GM23338 (cell line): ENCODE measurements at regions not wholly inside any gene's neighbourhood (a gene's known extent, or its start where the extent isn't known, plus 50 kb on each side); places are given as distances from the start of the nearest gene placed in this dataset.

Source experiments
- ATAC-seq: fragments of 200-7000 bp; cut with Tn5 transposase; 3 replicates; pipeline ENCODE4 v1.9.1; 2020
- DNase-seq: peaks from one replicate; pipeline ENCODE4 v3.0.0-alpha.2; 2015; ENCODE audit warnings: low spot score
- H2AFZ ChIP-seq: fragments of 200-600 bp; sonication (generic); 2 replicates; pipeline ENCODE4 v1.8.0; 2016; ENCODE audit warnings: antibody characterized with exemption, mild to moderate bottlenecking, moderate library complexity
- H3F3A ChIP-seq: fragments of 200-600 bp; sonication (generic); replicated peaks from 2 replicates; pipeline ENCODE4 v1.8.0; 2017; ENCODE audit warnings: antibody characterized with exemption, mixed run types, low read depth
- H3K27ac ChIP-seq: fragments of 200-600 bp; sonication (generic); 2 replicates; pipeline ENCODE4 v1.6.1; 2016; ENCODE audit warnings: low read depth
- H3K27me3 ChIP-seq: fragments of 200-600 bp; sonication (generic); 2 replicates; pipeline ENCODE4 v1.8.0; 2016; ENCODE audit warnings: mild to moderate bottlenecking, mixed run types, moderate library complexity; ENCODE audit not compliant: insufficient read depth
- H3K36me3 ChIP-seq: fragments of 200-600 bp; sonication (generic); 2 replicates; pipeline ENCODE4 v1.8.0; 2016; ENCODE audit warnings: mild to moderate bottlenecking; ENCODE audit not compliant: insufficient read depth
- H3K4me1 ChIP-seq: fragments of 200-600 bp; sonication (generic); 2 replicates; pipeline ENCODE4 v1.8.0; 2016; ENCODE audit warnings: mild to moderate bottlenecking, moderate library complexity; ENCODE audit not compliant: insufficient read depth
- H3K4me2 ChIP-seq: fragments of 200-600 bp; sonication (generic); 2 replicates; pipeline ENCODE4 v1.7.1; 2017; ENCODE audit warnings: mixed run types
- H3K4me3 ChIP-seq: fragments of 200-600 bp; sonication (generic); 2 replicates; pipeline ENCODE4 v1.6.1; 2016; ENCODE audit warnings: mixed run types
- H3K79me2 ChIP-seq: fragments of 200-600 bp; sonication (generic); replicated peaks from 2 replicates; pipeline ENCODE4 v1.8.0; 2017; ENCODE audit warnings: mild to moderate bottlenecking; ENCODE audit not compliant: insufficient read depth
- H3K9me2 ChIP-seq: fragments of 200-600 bp; sonication (generic); 2 replicates; pipeline ENCODE4 v1.8.0; 2017; ENCODE audit not compliant: insufficient read depth
- H4K20me1 ChIP-seq: fragments of 200-600 bp; sonication (generic); replicated peaks from 2 replicates; pipeline ENCODE4 v1.8.0; 2017; ENCODE audit warnings: mild to moderate bottlenecking; ENCODE audit not compliant: insufficient read depth
- H3K27ac Mint-ChIP-seq: 2 replicates; pipeline ENCODE4 v1.8.0; 2020; ENCODE audit warnings: inconsistent platforms, mild to moderate bottlenecking, moderate library complexity, mixed read lengths
- H3K27me3 Mint-ChIP-seq: 3 replicates; pipeline ENCODE4 v1.8.0; 2022; ENCODE audit warnings: low read depth, mild to moderate bottlenecking, moderate library complexity, mixed read lengths, inconsistent platforms; ENCODE audit not compliant: insufficient read depth, poor library complexity
- H3K36me3 Mint-ChIP-seq: 3 replicates; pipeline ENCODE4 v1.8.0; 2021; ENCODE audit warnings: low read depth, mild to moderate bottlenecking, inconsistent platforms, moderate library complexity, mixed read lengths
- H3K4me1 Mint-ChIP-seq: 3 replicates; pipeline ENCODE4 v1.8.0; 2020; ENCODE audit warnings: mild to moderate bottlenecking, inconsistent platforms, mixed read lengths
- H3K4me3 Mint-ChIP-seq: 3 replicates; pipeline ENCODE4 v1.8.0; 2021; ENCODE audit warnings: moderate library complexity, mild to moderate bottlenecking, inconsistent platforms, mixed read lengths
- H3K9me3 Mint-ChIP-seq: 3 replicates; pipeline ENCODE4 v1.8.0; 2020; ENCODE audit warnings: moderate library complexity, mild to moderate bottlenecking, inconsistent platforms, mixed read lengths
- CREB1 ChIP-seq: fragments of 250-450 bp; sonication (Bioruptor Pico); IDR thresholded peaks from 2 replicates; pipeline ENCODE4 v1.5.0; 2020; ENCODE audit warnings: low read depth, mild to moderate bottlenecking, moderate library complexity
- CTCF ChIP-seq, 2 experiments: fragments of 200-600 bp in 1 of 2; sonication (generic) in 1 of 2; conservative IDR thresholded peaks; 2 replicates each; pipeline versions ENCODE4 v1.5.1 to v1.6.1; 2016 to 2017; ENCODE audit warnings: antibody characterized with exemption in 2 of 2, low read depth in 2 of 2, mild to moderate bottlenecking in 2 of 2, moderate library complexity in 1 of 2
- ETS1 ChIP-seq: IDR thresholded peaks from 2 replicates; pipeline ENCODE4 v1.6.1; 2016; ENCODE audit warnings: antibody characterized with exemption
- EZH2 ChIP-seq: fragments of 200-600 bp; sonication (generic); IDR thresholded peaks from one replicate; pipeline ENCODE4 v1.8.0; 2017; ENCODE audit warnings: antibody characterized with exemption, mild to moderate bottlenecking, low read depth; ENCODE audit not compliant: unreplicated experiment
- EZH2phosphoT487 ChIP-seq: fragments of 200-600 bp; sonication (generic); IDR thresholded peaks from one replicate; pipeline ENCODE4 v1.8.1; 2018; ENCODE audit warnings: antibody characterized with exemption; ENCODE audit not compliant: unreplicated experiment
- JUNB ChIP-seq: IDR thresholded peaks from one replicate; pipeline ENCODE4 v1.6.1; 2016; ENCODE audit warnings: antibody characterized with exemption; ENCODE audit not compliant: unreplicated experiment
- NANOG ChIP-seq: IDR thresholded peaks from 2 replicates; pipeline ENCODE4 v1.6.1; 2016; ENCODE audit warnings: antibody characterized with exemption, borderline replicate concordance
- POLR2AphosphoS5 ChIP-seq: IDR thresholded peaks from 2 replicates; pipeline ENCODE4 v1.6.1; 2016; ENCODE audit warnings: antibody characterized with exemption, low read depth
- STAT1 ChIP-seq: IDR thresholded peaks from one replicate; pipeline ENCODE4 v1.6.1; 2016; ENCODE audit warnings: antibody characterized with exemption; ENCODE audit not compliant: unreplicated experiment
- ZNF114 ChIP-seq: fragments of 250-450 bp; sonication (Bioruptor Pico); IDR thresholded peaks from 2 replicates; pipeline ENCODE4 v1.5.0; 2020; ENCODE audit warnings: mild to moderate bottlenecking, moderate library complexity
- ZNF331 ChIP-seq: fragments of 250-450 bp; sonication (Bioruptor Pico); IDR thresholded peaks from 2 replicates; pipeline ENCODE4 v1.5.0; 2020; ENCODE audit warnings: low read depth, mild to moderate bottlenecking, moderate library complexity
- TF ChIP-seq, protein P1 (sequence below): fragments of 250-450 bp; sonication (Bioruptor Pico); IDR thresholded peaks from 2 replicates; pipeline ENCODE4 v1.5.0; 2020; ENCODE audit warnings: mild to moderate bottlenecking, moderate library complexity
- TF ChIP-seq, protein P2 (sequence below): IDR thresholded peaks from one replicate; pipeline ENCODE4 v1.6.1; 2018; ENCODE audit warnings: antibody characterized with exemption; ENCODE audit not compliant: unreplicated experiment

- Mint-ChIP-seq H3K27me3 (no peaks in the 10 kb centered on the region), H3K4me3 (no peak overlapping the region), H3K27ac (no peak overlapping the region; the same call in 1 of the 2 replicates), H3K36me3 (no peaks in the 10 kb centered on the region), H3K4me1 (no peaks in the 10 kb centered on the region), H3K9me3 (no peaks in the 10 kb centered on the region)
- Histone ChIP-seq H3K4me3 (no peak overlapping the region), H3K4me2 (no peak overlapping the region), H3K27ac (no peak overlapping the region), H3K27me3 (no peaks in the 10 kb centered on the region), H3K36me3 (no peaks in the 10 kb centered on the region), H4K20me1 (no peaks in the 10 kb centered on the region), H2AFZ (no peak overlapping the region), H3K4me1 (no peaks in the 10 kb centered on the region), H3K9me2 (no peaks in the 10 kb centered on the region), H3K79me2 (no peaks in the 10 kb centered on the region), H3F3A (no peaks in the 10 kb centered on the region)
- no peak for ATAC-seq
- TF ChIP-seq ETS1 = no peak
- no peak for TF ChIP-seq ZNF331 (CRISPR knock-in tag)
- TF ChIP-seq CREB1 (CRISPR knock-in tag) = no peak
- no peak for TF ChIP-seq JUNB
- no peak for TF ChIP-seq EZH2
- TF ChIP-seq POLR2AphosphoS5 = no peak
- no peak for TF ChIP-seq NANOG
- TF ChIP-seq, protein P1, sequence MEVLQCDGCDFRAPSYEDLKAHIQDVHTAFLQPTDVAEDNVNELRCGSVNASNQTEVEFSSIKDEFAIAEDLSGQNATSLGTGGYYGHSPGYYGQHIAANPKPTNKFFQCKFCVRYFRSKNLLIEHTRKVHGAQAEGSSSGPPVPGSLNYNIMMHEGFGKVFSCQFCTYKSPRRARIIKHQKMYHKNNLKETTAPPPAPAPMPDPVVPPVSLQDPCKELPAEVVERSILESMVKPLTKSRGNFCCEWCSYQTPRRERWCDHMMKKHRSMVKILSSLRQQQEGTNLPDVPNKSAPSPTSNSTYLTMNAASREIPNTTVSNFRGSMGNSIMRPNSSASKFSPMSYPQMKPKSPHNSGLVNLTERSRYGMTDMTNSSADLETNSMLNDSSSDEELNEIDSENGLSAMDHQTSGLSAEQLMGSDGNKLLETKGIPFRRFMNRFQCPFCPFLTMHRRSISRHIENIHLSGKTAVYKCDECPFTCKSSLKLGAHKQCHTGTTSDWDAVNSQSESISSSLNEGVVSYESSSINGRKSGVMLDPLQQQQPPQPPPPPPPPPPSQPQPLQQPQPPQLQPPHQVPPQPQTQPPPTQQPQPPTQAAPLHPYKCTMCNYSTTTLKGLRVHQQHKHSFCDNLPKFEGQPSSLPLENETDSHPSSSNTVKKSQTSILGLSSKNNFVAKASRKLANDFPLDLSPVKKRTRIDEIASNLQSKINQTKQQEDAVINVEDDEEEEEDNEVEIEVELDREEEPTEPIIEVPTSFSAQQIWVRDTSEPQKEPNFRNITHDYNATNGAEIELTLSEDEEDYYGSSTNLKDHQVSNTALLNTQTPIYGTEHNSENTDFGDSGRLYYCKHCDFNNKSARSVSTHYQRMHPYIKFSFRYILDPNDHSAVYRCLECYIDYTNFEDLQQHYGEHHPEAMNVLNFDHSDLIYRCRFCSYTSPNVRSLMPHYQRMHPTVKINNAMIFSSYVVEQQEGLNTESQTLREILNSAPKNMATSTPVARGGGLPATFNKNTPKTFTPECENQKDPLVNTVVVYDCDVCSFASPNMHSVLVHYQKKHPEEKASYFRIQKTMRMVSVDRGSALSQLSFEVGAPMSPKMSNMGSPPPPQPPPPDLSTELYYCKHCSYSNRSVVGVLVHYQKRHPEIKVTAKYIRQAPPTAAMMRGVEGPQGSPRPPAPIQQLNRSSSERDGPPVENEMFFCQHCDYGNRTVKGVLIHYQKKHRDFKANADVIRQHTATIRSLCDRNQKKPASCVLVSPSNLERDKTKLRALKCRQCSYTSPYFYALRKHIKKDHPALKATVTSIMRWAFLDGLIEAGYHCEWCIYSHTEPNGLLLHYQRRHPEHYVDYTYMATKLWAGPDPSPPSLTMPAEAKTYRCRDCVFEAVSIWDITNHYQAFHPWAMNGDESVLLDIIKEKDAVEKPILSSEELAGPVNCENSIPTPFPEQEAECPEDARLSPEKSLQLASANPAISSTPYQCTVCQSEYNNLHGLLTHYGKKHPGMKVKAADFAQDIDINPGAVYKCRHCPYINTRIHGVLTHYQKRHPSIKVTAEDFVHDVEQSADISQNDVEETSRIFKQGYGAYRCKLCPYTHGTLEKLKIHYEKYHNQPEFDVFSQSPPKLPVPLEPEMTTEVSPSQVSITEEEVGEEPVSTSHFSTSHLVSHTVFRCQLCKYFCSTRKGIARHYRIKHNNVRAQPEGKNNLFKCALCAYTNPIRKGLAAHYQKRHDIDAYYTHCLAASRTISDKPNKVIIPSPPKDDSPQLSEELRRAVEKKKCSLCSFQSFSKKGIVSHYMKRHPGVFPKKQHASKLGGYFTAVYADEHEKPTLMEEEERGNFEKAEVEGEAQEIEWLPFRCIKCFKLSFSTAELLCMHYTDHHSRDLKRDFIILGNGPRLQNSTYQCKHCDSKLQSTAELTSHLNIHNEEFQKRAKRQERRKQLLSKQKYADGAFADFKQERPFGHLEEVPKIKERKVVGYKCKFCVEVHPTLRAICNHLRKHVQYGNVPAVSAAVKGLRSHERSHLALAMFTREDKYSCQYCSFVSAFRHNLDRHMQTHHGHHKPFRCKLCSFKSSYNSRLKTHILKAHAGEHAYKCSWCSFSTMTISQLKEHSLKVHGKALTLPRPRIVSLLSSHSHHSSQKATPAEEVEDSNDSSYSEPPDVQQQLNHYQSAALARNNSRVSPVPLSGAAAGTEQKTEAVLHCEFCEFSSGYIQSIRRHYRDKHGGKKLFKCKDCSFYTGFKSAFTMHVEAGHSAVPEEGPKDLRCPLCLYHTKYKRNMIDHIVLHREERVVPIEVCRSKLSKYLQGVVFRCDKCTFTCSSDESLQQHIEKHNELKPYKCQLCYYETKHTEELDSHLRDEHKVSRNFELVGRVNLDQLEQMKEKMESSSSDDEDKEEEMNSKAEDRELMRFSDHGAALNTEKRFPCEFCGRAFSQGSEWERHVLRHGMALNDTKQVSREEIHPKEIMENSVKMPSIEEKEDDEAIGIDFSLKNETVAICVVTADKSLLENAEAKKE (CRISPR knock-in tag) = no peak
- no peak for TF ChIP-seq CTCF (conservative IDR thresholded peaks at IDR 0.05; ENCODE audit: low read depth in 2 of 2)
- no peak for TF ChIP-seq EZH2phosphoT487
- no peak for TF ChIP-seq ZNF114 (CRISPR knock-in tag)
- TF ChIP-seq STAT1 = no peak
- TF ChIP-seq, protein P2, sequence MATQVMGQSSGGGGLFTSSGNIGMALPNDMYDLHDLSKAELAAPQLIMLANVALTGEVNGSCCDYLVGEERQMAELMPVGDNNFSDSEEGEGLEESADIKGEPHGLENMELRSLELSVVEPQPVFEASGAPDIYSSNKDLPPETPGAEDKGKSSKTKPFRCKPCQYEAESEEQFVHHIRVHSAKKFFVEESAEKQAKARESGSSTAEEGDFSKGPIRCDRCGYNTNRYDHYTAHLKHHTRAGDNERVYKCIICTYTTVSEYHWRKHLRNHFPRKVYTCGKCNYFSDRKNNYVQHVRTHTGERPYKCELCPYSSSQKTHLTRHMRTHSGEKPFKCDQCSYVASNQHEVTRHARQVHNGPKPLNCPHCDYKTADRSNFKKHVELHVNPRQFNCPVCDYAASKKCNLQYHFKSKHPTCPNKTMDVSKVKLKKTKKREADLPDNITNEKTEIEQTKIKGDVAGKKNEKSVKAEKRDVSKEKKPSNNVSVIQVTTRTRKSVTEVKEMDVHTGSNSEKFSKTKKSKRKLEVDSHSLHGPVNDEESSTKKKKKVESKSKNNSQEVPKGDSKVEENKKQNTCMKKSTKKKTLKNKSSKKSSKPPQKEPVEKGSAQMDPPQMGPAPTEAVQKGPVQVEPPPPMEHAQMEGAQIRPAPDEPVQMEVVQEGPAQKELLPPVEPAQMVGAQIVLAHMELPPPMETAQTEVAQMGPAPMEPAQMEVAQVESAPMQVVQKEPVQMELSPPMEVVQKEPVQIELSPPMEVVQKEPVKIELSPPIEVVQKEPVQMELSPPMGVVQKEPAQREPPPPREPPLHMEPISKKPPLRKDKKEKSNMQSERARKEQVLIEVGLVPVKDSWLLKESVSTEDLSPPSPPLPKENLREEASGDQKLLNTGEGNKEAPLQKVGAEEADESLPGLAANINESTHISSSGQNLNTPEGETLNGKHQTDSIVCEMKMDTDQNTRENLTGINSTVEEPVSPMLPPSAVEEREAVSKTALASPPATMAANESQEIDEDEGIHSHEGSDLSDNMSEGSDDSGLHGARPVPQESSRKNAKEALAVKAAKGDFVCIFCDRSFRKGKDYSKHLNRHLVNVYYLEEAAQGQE = no peak
- no peak for DNase-seq
These were observed 560.3 kb upstream of the CDH8 start for GRCh38 chr16:62596584-62596983.
